Right lobe of liver (tissue), 4 donors: ENCODE measurements at regions not wholly inside any gene's neighbourhood (a gene's known extent, or its start where the extent isn't known, plus 50 kb on each side); places are given as distances from the start of the nearest gene placed in this dataset.

Source experiments
- CTCF ChIP-seq, 4 donors: fragments of 200-600 bp in 3 of 4; fragments of 450-650 bp in 1 of 4; IDR thresholded peaks; one replicate each; pipeline versions ENCODE4 v1.5.1 to v1.8.0; 2016 to 2022; ENCODE audit warnings: antibody characterized with exemption in 4 of 4, mild to moderate bottlenecking in 2 of 4
- POLR2A ChIP-seq: fragments of 450-650 bp; IDR thresholded peaks from one replicate; pipeline ENCODE4 v1.6.1; 2017; ENCODE audit warnings: antibody characterized with exemption, mild to moderate bottlenecking
- donor health status: DM: no; HTN: no; CAD: no.
- donor health status: DM: no; HTN: no; CAD: no.
- donor health status: DM: no; HTN: yes; CAD: no.

GRCh38 chr2:196331143-196331542 is 159.8 kb upstream of the STK17B start:
- no peak for TF ChIP-seq CTCF (IDR thresholded peaks at IDR 0.05)
- TF ChIP-seq POLR2A, result no peak
